IPS-11a (cell line): ENCODE measurements at regions not wholly inside any gene's neighbourhood (a gene's known extent, or its start where the extent isn't known, plus 50 kb on each side); places are given as distances from the start of the nearest gene placed in this dataset.

Experiments used
- H3K4me3 ChIP-seq: one replicate; pipeline ENCODE4 v1.5.1; 2013; ENCODE audit warnings: low read depth, low read length, control low read depth

GRCh38 chr12:127293507-127294310 is 973.3 kb upstream of the TMEM132C start:
- no peak overlapping the region for H3K4me3 ChIP-seq

DNA sequence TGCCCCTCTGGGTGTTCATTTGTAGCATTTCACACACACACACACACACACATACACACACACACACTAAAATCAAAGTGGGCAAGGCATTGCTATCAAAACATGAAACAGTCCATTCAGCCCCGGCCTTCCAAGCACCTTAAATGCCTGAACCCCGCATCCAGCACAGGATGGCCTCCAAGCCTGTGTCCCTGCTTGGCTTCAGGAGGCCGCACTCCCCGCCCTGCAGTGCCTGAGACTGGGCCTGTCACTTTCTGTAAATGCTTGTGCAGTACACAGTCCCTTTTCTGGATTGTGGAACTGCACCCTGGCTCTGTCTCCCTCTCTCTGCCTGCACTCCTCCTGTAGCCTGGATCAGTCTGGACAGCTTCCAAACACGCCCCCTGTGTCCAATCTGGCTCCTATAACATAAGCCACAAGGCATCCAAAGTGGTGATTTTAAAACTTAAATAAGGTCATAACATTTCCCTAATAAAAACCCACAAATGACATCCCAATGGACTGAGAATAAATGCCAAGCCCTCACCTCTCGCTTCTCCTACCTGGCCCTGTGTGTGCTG is 972.2 kb upstream of the TMEM132C start:
- H3K4me3 ChIP-seq: no peak overlapping the region

DNA sequence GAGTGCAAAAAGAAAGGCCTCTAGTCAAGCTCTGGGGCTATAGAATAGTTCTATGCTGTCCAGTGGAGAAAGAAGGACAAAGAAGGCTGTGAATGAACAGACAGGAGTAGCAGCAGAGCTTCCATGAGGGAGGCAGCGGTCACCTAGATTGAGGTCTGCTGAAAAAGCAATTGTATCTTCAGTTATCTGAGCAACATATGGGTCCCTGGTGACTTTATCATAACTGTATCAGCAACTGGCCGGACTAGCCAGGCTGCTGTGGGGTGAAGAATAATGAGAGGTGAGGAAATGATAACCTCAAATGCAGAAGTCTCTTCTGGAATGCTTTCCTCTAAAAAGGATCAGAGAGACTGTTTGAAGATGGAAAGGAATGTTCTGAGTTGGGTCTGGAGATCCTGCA is 971.3 kb upstream of the TMEM132C start:
- no peak overlapping the region for H3K4me3 ChIP-seq

DNA sequence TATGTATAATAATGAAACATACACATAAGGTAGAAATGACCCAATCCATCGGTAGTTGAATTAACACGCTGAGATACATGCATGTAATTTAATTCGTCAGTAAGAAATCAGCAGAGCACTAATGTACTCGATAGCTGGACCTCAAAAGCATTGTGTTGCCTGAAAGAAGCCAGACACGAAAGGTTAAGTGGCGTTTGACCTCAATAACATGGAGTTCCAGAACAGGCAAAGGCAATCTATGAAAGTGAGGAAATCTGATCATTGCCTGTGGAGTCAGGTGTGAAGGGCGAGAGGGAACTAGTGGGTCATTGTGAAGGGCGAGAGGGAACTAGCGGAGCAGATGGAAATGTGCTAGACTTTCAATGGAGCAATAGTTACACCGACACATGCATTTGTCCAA is 970.4 kb upstream of the TMEM132C start:
- no peak overlapping the region for H3K4me3 ChIP-seq

DNA sequence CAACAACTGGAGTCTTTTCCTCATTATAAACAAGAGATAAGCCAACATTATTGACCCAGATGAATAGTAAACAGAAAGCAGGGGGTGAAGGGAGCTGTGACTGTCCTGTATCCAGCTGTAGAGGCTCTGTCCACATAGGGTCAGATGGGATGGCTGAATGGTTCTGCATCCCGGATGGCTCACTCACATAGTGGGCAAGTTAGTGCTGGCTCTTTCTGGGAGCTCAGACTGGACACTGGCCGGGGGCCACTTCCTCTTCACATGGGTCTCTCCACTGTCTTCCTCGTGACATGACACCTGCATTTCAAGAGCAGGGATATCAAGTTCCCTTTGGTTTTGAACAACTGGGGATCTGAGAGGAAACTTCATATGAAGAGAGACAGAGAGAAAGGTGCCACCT is 969.6 kb upstream of the TMEM132C start:
- no peak overlapping the region for H3K4me3 ChIP-seq

DNA sequence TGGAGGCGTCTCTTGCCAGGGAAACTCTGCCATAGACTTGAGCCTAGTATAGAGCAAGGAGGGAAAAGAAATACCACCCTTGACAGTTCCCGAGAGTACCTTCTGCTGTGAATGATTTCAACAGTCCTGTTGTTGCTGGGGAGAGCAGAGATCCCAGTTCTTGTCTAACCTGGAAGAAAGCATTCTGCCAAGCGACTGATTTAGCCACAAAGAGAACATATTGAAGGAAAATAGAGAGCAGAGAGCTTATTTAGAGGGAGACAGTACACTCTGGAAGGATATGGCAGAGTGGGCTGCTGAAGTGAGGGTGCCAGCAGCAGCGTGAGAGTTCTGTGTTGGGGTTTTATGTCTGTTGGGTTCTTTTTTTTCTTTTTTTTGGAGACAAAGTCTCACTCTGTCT is 966.9 kb upstream of the TMEM132C start:
- no peak overlapping the region for H3K4me3 ChIP-seq

- no peak overlapping the region for H3K4me3 ChIP-seq
These were observed 966.2 kb upstream of the TMEM132C start for GRCh38 chr12:127300753-127301152.

DNA sequence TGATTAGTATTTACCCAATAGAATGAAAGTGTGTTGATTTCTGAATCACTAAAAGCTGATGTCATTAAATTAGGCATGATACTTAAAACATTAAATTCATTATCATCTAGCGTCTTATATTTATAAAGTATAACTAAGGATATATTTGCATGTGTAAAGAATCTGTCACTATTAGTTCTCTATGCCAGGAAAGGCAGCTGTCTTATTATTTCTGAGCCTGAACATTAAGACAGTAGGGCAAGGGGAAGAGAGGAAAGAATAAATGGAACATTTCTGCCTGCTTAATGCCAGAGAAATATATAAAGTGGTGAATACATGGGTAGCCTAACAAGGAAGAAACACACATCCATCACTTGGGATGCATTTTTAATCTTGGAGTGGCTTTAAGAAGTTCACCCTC is 965.1 kb upstream of the TMEM132C start:
- no peak overlapping the region for H3K4me3 ChIP-seq

- H3K4me3 ChIP-seq: no peak overlapping the region
These were observed 961.9 kb upstream of the TMEM132C start for GRCh38 chr12:127304751-127305725.

- no peak overlapping the region for H3K4me3 ChIP-seq
These were observed 960.3 kb upstream of the TMEM132C start for GRCh38 chr12:127306604-127307215.

- no peak overlapping the region for H3K4me3 ChIP-seq
These were observed 959.4 kb upstream of the TMEM132C start for GRCh38 chr12:127307528-127307927.

GRCh38 chr12:127308148-127308547 is 958.8 kb upstream of the TMEM132C start:
- H3K4me3 ChIP-seq: no peak overlapping the region

DNA sequence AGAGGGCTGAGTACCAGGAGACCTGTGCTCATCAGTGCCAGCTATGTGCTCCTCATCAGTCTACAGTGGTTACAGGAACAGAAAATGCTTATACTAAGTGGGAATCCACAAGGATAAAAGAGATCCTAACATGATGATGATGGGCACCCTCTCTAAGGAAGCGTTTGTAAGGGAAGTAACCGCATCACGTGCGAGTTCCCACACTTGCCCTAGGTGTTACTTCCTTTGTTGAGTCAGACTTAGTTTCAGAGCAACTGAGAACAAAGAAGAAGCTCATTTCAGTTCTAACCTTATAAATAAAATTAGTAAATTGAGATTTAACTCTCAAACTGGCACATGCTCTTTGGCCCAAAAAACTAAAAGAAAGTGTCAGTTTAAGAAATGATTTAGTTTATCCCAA is 956.4 kb upstream of the TMEM132C start:
- no peak overlapping the region for H3K4me3 ChIP-seq

- no peak overlapping the region for H3K4me3 ChIP-seq
These were observed 955.1 kb upstream of the TMEM132C start for GRCh38 chr12:127311720-127312364.

DNA sequence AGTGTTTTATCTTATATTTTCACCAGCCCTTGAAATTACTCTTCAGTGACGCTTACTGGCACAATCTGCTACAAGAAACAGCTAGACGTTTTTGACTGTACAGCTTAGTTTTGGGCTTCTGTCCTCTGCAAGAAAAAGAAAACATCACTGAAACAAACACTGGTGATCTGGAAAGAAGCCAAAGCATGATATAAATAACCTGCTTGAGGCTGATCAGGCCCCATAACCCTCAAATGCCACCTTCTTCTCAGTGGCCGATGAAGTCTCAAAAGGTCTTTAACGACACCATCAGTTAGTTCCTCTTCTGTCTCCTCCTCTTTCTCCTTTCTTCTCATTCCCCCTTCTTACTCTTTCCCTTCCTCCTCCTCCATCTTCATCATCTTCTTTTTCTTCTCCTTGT is 942.3 kb upstream of the TMEM132C start:
- H3K4me3 ChIP-seq: no peak overlapping the region

DNA sequence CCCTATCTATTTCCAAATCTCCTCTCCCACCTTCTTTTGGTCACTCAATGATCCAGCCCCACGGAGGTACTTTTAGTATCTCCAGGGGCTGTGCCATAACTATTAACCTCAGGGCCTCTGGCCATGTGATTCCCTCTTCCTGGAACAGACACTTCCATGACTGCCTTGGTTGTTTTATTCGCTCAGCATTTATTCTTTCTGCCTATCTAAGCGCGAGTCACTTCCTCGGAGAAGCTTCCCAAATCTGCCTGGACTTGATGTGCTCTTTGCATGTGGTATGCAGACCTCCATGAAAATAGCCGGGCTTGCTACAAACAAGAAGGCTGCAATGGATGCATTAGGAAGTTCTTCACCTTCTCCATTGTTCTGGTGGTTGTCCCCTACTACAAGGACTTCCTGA is 939.0 kb upstream of the TMEM132C start:
- H3K4me3 ChIP-seq: no peak overlapping the region

DNA sequence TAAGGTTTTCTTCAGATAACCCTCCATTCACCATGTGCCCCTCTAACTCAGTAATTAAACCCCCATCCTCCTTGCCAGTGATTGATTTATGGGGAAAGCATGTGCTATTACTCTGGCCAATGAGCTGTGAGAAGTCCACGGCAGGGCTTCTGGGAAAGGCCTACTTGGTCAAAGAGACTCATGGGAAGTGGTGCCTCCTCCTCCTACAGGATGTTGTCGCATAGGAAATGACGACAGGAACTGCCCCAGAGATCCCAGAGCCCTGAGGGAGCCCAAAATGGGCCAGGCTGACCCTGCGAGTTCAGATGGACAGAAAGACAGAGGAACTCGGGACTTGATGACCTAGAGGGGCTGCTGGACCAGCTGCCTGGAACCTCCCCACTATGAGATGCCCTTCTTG is 938.1 kb upstream of the TMEM132C start:
- no peak overlapping the region for H3K4me3 ChIP-seq

- H3K4me3 ChIP-seq: no peak overlapping the region
These were observed 932.6 kb upstream of the TMEM132C start for GRCh38 chr12:127334365-127334764.

DNA sequence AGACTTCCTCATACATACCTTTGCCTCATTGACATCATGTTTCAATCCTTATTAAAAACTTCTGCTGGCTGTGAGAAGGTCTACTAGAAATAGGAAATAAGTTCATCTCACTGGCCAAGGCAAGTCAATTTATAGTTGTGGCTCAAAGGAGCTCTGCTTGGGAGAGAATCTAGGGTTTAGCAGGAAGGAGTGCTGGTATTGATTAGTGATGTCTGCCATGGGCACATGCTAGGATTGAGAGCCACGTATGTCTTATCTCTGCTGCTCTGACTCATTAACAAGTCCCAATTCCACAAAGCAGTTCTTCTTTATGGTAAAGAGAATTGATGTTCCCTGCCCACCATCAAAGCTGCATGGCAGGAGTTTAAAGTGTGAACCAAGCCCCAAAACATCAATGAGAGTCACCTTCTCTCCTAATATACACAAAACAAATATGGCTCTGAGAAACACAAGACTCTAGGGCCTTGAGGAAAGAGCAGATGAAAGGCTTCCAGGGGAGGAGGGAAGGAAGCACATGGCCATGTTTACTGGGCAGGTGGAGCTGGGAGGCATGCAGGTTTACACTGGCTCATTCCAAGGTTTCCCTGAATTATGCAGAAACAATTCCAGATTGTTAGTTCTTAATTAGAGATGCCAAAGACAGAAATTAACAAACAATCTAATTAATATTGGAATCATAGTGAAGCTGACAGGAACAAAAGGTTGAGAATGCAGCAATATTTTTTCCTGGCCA is 931.9 kb upstream of the TMEM132C start:
- H3K4me3 ChIP-seq: no peak overlapping the region

DNA sequence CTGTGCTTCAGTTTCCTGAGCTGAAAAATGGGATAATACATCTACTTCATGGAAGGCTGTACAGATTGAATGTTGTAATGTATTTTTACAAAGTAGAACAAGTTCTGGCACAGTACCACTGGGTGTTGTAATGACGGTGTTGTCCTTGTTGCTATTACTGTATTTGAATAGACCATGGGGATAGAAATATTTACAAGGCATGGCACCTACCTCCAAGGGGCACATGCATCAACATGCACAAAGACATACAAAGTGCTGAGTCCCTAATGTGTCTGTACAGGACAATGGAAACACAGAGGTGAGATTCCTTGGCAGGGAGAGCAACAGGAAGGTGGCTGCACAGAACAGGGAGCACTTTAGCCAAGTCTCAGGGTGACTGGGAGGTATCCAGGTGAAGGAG is 930.6 kb upstream of the TMEM132C start:
- no peak overlapping the region for H3K4me3 ChIP-seq
